Putamen (tissue), 1 donor: ENCODE measurements at regions not wholly inside any gene's neighbourhood (a gene's known extent, or its start where the extent isn't known, plus 50 kb on each side); places are given as distances from the start of the nearest gene placed in this dataset.

Source experiments
- DNase-seq: peaks from one replicate; pipeline ENCODE4 v3.0.0-alpha.2; 2016; ENCODE audit warnings: low spot score

DNA sequence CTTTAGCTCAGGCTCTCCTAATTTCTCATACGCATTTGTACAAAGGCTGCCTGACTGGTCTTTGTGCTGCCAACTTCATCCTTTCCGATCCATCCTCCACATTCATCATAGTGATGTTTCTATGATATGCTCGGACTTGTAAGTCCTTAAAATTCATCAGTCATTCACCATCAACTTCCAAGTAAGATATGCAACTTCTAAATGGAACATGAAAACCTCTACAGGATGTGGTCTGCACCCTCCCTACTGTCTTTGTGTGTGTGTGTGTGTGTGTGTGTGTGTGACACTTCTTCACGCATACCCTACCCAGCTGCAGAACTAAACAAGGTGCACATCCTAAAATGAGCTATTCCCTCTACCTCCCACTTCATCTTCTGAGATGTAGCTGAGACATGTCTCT is 397.9 kb upstream of the NR5A2 start:
- no peak for DNase-seq

DNA sequence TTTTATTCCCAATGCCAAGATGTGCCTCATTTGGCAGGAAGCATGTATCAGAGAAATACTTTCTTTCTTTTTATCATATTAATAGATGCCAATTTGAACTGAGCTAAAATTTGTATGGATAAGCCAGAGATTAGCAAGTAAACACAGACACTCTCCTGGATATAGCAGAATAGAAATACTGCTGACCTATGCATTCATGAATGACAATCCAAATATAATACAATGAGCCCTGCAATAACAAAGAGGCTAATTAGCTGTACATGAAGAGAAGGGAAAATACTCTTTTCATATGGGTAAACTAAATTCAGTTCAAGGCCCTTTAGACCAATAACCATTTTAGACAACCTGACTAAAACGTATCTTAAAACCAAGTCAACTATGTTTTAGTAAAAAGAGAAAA is 388.1 kb upstream of the NR5A2 start:
- DNase-seq = no peak

GRCh38 chr1:199641531-199641930 is 386.0 kb upstream of the NR5A2 start:
- DNase-seq = no peak

DNA sequence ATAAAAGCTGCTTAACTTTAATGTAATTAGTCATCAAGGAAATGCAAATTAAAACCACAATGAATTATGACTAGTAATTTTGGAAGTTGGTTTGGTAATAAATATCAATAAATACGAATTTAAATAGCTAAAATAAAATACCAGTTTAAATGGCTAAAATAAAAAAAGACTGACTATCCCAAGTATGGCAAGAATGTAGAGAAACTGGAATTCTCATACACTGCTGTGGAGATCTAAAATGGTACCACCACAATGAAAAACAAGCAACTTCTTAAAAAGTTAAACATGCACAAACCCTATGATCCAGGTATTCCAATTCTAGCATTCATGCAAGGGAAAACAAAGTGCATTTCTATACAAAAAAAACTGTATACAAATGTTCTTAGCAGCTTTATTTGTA is 382.6 kb upstream of the NR5A2 start:
- DNase-seq = no peak

DNA sequence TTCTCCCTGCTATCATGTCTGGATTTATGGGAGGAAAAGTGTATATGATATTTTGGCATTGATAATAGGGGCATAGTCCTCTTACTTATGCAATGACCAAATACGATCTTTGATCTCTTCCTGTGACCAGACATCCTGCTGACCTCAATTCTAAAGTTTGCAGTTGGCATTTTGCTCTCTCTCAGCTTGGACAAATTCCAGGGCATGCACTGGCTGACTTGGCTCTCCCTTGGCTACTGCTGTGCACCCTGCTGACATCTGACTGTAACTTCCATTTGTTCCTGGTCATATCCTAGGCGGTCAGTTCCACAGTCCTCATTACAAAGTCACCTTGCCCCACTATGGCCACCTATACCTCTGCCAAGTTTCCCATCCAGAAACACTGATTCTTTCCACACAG is 380.7 kb upstream of the NR5A2 start:
- DNase-seq = no peak

DNA sequence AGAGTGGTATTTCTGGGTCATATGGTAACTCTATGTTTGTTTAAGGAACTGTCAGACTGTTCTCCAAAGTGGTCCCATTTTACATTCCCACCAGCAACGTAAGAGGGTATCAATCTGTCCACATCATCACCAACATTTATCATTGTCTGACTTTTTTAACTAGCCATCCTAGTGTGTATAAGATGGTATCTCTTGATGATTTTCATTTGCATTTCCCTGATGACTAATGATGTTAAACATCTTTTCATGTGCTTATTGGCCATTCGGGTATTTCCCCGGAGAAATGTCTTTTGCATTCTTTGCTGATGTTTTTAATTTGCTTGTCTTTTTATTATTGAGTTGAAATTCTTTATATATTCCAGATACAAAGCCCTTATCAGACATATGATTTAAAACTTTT is 370.1 kb upstream of the NR5A2 start:
- no peak for DNase-seq

- DNase-seq = no peak
Observed at GRCh38 chr1:199660071-199660470, 367.4 kb upstream of the NR5A2 start.

GRCh38 chr1:199665371-199665770 is 362.1 kb upstream of the NR5A2 start:
- no peak for DNase-seq

DNA sequence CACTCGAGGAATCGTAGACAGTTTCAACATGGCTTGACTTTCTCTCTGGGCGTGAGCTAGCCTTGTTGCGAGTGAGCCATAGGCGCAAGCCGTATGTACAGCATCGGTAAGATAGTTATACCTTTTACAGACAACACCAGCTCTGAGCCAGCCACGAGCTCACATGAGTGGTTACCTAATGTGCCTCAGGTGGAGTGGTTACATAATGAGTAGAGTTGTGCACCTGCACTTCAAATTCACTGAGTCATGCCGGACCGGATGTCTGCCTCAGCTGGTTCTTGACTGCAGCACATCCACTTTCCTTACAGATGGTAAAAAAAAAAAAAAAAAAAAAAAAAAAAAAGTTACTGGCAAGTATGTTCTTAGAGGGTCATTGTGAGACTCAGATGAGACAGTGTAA is 360.4 kb upstream of the NR5A2 start:
- DNase-seq = no peak

DNA sequence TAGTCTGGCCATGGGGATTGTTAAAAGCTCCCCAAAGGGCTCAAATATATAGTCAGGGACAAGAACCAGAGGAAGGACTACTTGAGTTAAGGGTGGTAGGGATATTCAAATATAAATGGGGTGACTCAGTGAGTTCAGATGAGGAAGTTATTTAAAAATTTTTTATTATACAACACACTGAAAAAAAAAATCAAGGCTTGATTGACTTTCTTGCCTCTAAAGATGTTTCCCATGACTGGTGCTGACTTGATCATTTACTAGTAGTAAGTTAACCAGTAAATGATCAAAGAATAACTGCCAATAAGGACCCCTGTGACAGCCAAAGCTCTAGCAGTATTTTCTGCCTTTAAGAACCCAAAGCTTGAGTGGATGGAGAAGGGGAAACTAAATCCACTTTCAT is 357.6 kb upstream of the NR5A2 start:
- peak; percentile 2 for DNase-seq

- DNase-seq = no peak
Observed at GRCh38 chr1:199671684-199672083, 355.8 kb upstream of the NR5A2 start.

DNA sequence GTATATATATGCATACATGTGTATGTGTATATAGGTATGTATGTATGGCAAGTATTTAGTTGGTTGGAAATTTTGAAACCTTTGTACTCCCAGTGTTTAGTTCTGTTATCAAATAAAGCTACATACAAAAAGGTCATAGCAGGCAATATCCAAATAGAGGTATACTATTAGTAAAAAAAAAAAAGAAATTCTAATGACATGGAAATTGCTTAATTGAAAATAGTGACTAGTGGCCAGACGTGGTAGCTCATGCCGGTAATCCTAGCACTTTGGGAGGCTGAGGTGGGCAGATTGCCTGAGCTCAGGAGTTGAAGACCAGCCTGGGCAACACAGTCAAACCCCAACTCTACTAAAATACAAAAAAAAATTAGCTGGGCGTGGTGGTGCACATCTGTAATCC is 351.6 kb upstream of the NR5A2 start:
- no peak for DNase-seq

DNA sequence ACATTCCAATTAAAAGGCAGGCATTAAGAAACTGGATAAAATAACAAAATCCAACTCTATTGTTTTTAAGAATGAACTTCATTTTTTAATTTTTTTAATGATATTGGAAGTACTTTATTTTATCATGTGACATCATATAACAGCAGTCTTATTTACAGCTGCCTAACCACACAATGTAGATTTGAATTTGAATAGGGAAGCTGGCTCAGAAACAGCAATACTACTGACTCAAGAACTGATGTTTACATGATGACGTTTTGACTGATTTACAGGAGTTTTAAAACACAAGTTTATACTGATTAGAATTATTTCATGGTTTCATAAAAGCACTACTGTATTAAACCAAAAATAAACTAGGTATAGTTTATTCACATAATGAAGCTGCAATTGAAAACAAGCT is 348.7 kb upstream of the NR5A2 start:
- DNase-seq = no peak

DNA sequence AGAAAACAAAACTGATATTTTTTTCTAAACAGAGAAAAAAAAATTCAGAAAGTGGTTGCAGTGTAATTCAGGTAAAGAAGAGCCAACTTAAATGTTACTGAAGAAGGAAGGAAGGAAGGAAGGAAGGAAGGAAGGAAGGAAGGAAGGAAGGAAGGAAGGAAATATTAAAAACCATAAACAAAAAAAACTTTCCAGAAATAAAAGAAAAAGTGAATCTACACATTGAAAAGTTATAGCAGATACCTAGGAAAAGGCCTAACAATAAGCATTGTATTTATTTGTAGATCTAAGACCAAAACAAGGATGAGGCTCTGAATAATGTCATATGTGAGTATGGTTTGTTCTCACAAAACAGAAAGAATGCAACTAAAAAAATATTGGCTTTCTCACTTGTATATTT is 345.4 kb upstream of the NR5A2 start:
- no peak for DNase-seq

DNA sequence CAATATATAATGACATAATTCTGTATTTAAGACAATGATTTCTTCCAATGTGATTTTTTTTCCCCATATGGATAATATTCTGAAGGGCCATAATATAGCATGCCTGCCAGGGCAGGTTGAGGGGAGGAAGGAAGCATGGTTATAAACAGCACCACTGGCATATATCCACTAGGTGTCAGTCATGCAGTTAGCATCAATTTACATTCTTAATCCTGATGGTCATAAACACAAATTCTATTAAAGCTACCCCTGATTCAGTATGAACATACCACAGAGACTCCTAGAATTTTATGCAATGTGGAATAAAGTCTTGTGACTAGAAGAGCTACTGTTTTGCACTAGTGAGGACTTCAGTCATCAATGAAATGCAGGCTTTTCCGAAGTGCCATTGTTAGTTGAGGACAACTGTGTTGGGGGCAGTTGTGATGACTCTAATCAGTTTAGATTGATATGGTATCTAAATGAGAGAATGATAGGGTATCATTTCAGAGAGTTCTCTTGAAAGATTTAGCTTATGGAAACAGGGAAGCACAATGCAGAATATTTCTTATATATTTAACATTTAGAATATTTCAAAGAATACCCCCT is 342.7 kb upstream of the NR5A2 start:
- peak; percentile 31 for DNase-seq

DNA sequence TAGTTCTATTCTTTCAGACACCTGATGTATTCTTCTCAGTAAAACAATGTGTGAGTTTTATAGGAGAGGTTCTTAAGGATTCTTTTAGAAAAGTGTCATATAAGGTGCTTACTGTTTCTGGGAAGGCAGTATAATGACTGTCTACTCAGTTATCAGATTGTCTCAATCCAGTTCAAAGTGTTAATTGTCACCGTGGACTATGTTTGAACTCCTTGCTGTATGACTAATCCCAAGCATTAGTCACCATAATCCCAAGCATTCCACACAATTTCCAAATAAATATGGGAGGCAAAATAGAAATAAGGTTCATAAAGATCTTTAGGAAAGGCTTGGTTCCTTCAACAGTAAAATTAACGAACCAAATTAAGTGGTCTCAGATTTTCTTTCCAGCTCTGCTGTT is 342.1 kb upstream of the NR5A2 start:
- DNase-seq = no peak

DNA sequence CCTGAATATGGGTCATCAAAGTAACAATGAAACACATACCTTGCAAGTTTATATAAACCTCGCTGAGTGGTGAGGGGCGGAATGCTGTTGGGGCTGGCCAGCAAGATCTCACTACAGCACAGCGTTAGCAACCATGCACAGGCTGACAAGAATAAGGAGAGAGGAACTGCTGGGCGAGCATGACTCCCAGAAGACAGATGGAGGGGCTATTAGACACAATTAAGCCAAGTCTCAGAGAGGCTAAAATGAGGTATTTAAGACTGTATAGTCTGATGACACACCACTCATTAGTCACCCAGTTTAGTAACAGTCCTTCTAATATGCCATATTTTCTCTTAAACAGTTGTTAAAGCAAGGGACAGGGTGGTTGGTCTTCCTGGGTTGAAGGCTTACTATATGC is 340.2 kb upstream of the NR5A2 start:
- DNase-seq = no peak

DNA sequence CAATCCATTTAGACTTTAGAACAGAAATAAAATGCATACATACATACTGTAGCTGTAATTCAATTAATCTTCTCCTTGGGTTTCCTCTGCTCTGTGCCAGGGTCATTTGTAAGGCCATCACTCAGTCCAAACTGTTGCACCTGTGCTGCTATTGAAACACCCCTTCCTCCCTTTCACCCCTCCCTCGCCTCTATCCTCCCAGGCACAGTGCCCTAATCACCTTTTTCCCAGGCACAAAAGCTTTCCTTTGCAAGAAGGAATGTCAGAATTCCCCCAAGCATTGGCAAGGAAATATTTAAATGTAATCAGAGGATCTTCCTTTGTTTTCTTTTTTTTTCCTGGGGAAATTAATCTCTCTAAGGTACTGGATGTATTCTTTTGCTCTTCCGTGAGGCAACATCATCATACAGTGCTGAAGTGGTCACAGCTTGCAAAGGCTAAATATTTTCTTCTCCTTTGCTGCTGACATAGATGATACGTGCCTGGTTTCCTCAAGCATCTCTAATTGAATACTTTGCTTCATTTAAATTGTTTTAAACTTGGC is 339.3 kb upstream of the NR5A2 start:
- no peak for DNase-seq

DNA sequence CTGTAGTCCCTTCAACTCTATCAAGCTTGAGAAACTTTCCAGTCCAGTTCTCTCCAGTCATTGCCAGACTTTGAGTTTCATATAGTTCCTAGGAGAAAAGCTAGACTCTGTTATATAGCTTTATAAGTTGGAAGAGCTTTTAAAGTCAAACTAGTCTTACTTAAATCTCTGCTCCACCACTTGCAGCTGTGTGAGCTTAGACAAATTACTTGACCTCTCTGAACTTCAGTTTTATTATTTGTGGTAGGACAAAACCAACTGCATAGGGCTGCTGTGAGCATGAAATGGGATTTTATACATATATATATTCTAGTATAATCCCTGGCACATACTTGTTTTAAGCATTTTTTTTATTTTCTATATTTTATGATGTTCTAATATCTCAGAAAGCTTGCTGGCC is 338.7 kb upstream of the NR5A2 start:
- no peak for DNase-seq

DNA sequence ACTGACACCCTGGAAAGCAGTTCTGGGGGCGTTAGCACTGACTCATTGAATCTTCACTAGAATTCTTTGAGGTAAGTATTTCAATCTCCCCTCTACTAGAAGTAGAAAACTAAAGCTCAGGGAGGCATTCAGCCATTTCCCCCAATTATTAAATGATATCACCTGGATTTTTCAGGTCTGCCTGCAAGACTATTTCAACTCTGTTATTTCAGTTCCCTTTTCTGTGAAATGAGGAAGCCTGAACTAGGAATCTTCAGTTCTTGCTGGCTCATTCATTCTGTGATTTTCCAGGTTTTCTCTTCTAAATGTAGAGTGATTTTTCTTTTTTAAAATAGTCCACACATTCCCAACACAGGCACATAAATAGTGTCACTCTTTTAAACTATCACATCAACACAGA is 337.0 kb upstream of the NR5A2 start:
- no peak for DNase-seq

DNA sequence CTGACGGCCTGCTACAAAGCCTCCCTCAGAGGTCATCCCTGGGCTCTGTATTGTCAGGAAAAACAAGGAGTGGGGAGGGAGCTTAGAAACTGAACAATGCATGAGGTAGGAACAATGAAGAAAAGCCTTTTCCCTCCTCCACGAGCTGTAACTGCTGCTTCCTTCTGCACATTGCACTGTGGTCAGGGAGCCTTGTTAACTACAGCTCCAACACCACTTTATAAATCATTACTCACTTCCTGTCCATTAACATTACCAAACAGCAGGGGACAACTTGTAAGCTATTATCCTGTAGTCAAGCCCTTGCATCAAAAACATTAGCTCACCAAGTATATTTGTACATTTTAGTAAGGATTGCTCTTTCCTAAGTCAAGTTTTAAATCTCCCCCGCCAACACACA is 336.0 kb upstream of the NR5A2 start:
- no peak for DNase-seq

DNA sequence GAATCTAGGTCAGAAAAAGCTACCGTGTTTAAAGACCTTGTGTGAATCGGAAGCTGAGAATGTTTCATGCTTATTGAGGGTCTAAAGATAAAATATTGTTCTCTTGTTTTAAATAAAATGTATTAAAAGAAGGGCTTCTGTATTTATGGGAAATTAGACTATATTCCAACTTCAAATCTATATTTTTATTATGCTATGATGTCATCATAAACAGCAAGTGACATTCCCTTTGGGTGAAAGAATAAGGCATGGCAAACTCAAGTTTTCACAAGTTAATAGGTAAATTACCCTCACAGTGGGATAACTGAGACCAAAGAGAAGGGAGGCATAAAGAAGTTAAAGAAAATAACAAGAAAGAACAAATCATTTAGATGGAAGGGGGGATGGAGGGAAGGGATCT is 333.8 kb upstream of the NR5A2 start:
- no peak for DNase-seq

- DNase-seq = no peak
Observed at GRCh38 chr1:199696225-199696624, 331.3 kb upstream of the NR5A2 start.

DNA sequence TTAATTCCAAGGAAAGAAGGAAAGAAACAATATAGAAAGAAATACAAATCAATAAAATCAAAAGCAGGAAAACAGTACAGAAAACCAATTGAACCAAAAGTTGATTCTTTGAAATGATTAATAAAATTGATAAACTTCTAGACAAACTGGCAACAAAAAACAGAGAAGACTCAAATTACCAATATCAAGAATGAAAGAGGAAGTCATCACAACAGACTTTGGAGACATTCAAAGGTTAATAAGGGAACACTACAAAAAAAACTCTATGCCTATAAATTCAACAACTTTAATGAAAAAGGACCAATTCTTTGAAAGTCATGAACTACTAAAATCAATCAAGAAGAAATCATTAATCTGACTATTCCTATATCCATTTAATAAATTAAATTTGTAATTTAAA is 329.3 kb upstream of the NR5A2 start:
- no peak for DNase-seq

DNA sequence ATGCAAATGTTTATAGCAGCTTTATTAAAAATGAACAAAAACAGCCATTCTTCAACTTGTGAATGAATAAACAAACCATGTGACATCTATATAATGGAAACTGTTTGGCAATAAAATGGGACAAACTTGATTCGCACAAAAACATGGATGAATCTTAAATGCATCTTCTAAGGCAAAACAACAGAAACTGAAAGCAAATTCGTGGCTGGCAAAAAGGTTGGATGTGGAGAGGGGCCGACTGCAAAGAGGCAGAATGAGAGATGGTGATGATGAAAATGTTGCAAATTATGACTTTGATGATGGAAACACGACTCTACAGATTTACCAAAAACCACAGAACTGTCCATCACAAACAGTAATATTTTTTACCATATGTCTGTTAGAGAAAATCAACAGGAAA is 327.0 kb upstream of the NR5A2 start:
- DNase-seq = no peak
